AG04449 (cell line): ENCODE measurements at regions not wholly inside any gene's neighbourhood (a gene's known extent, or its start where the extent isn't known, plus 50 kb on each side); places are given as distances from the start of the nearest gene placed in this dataset.

Source experiments
- CTCF ChIA-PET: fragments of 350-600 bp; formaldehyde crosslinking; extraction: SDS; loops from one replicate; lab custom pipeline; 2021; ENCODE audit warnings: antibody characterized with exemption; lab: Yijun Ruan, JAX
- POLR2A ChIA-PET: fragments of 400-600, 350-600 bp; formaldehyde crosslinking; extraction: SDS; loops from one replicate; lab custom pipeline; 2020; ENCODE audit warnings: antibody characterized with exemption, inconsistent platforms; lab: Yijun Ruan, JAX
- DNase-seq: peaks from one replicate; pipeline ENCODE4 v3.0.0-alpha.2; 2010; ENCODE audit warnings: low read depth, low spot score
- H3K4me3 ChIP-seq: 2 replicates; pipeline ENCODE4 v1.5.1; 2011; ENCODE audit warnings: low read depth, mild to moderate bottlenecking, control low read depth, low read length
- CTCF ChIP-seq: IDR thresholded peaks from one replicate; pipeline ENCODE4 v1.5.1; 2011; ENCODE audit warnings: mild to moderate bottlenecking, moderate library complexity, low read length, control low read depth, inconsistent platforms; ENCODE audit not compliant: insufficient read depth; ENCODE audit errors: missing control alignments

GRCh38 chr5:98602534-98603112 lies 170.8 kb upstream of the RGMB start:
- DNase-seq: no peak
- ChIA-PET CTCF (interaction anchor here (1.1 kb wide), 1 partner anchor 11 kb away, joined by 3 read pairs; no protein-coding TSS in a partner anchor), POLR2A (no interaction called here)
- H3K4me3 ChIP-seq: no peak overlapping the region
- no peak for TF ChIP-seq CTCF

GRCh38 chr5:98603456-98603855 lies 170.0 kb upstream of the RGMB start:
- ChIA-PET CTCF (no interaction called here), POLR2A (no interaction called here)
- DNase-seq: no peak
- TF ChIP-seq CTCF: no peak
- H3K4me3 ChIP-seq: no peak overlapping the region

- DNase-seq: no peak
- no peak for TF ChIP-seq CTCF
- CTCF ChIA-PET: no interaction called here
- H3K4me3 ChIP-seq: no peak overlapping the region
- POLR2A ChIA-PET: no interaction called here
Measured at GRCh38 chr5:98604301-98604700, 169.2 kb upstream of the RGMB start.

GRCh38 chr5:98604721-98605425 lies 168.6 kb upstream of the RGMB start:
- TF ChIP-seq CTCF: no peak
- no peak for DNase-seq
- POLR2A ChIA-PET: no interaction called here
- CTCF ChIA-PET: no interaction called here
- no peak overlapping the region for H3K4me3 ChIP-seq

- CTCF ChIA-PET: no interaction called here
- no peak for TF ChIP-seq CTCF
- POLR2A ChIA-PET: no interaction called here
- H3K4me3 ChIP-seq: no peak overlapping the region
- no peak for DNase-seq
Measured at GRCh38 chr5:98605426-98605825, 168.0 kb upstream of the RGMB start.

- no peak overlapping the region for H3K4me3 ChIP-seq
- no peak for TF ChIP-seq CTCF
- no peak for DNase-seq
- CTCF ChIA-PET: interaction anchor here (1.0 kb wide), 1 partner anchor 39 kb away, joined by 3 read pairs; no protein-coding TSS in a partner anchor
- POLR2A ChIA-PET: no interaction called here
Measured at GRCh38 chr5:98606961-98607360, 166.5 kb upstream of the RGMB start.
